IPS-18a (cell line): ENCODE measurements at regions not wholly inside any gene's neighbourhood (a gene's known extent, or its start where the extent isn't known, plus 50 kb on each side); places are given as distances from the start of the nearest gene placed in this dataset.
A peak's percentile ranks its signal among the peaks of the same experiment; 100 is the strongest.

Source experiments
- H3K27ac ChIP-seq: one replicate; pipeline ENCODE4 v1.5.1; 2013; ENCODE audit warnings: low read length
- H3K27me3 ChIP-seq: one replicate; pipeline ENCODE4 v1.6.1; 2013; ENCODE audit warnings: mild to moderate bottlenecking, low read length; ENCODE audit not compliant: control insufficient read depth, insufficient read depth
- H3K36me3 ChIP-seq: one replicate; pipeline ENCODE4 v1.6.1; 2013; ENCODE audit warnings: low read depth, low read length; ENCODE audit not compliant: control insufficient read depth
- H3K4me1 ChIP-seq: one replicate; pipeline ENCODE4 v1.6.1; 2013; ENCODE audit warnings: low read depth, low read length; ENCODE audit not compliant: control insufficient read depth
- H3K4me3 ChIP-seq: one replicate; pipeline ENCODE4 v1.5.1; 2013; ENCODE audit warnings: low read length
- H3K9ac ChIP-seq: one replicate; pipeline ENCODE4 v1.6.1; 2013; ENCODE audit warnings: mild to moderate bottlenecking, low read length, moderate library complexity
- H3K9me3 ChIP-seq: one replicate; pipeline ENCODE4 v1.6.1; 2013; ENCODE audit warnings: low read depth, low read length; ENCODE audit not compliant: control insufficient read depth

GRCh38 chr9:78383130-78383529 is 86.2 kb downstream of the PSAT1 start:
- H3K9ac ChIP-seq, result no peak overlapping the region
- no peaks in the 10 kb centered on the region for H3K27me3 ChIP-seq

GRCh38 chr9:78386348-78386747 is 89.4 kb downstream of the PSAT1 start:
- Histone ChIP-seq H3K27ac (no peak overlapping the region), H3K9me3 (no peaks in the 10 kb centered on the region), H3K4me1 (peaks cover 5% of the 10 kb centered on the region), H3K4me3 (no peak overlapping the region), H3K36me3 (no peaks in the 10 kb centered on the region), H3K27me3 (no peaks in the 10 kb centered on the region), H3K9ac (no peak overlapping the region)

More at GRCh38 chr9:78383130-78383529, 86.2 kb downstream of the PSAT1 start:
- H3K36me3 ChIP-seq, result no peaks in the 10 kb centered on the region
- no peak overlapping the region for H3K27ac ChIP-seq
- no peaks in the 10 kb centered on the region for H3K4me1 ChIP-seq
- no peak overlapping the region for H3K4me3 ChIP-seq
- H3K9me3 ChIP-seq, result no peaks in the 10 kb centered on the region

GRCh38 chr9:78386773-78387172 is 89.8 kb downstream of the PSAT1 start:
- H3K36me3 ChIP-seq, result no peaks in the 10 kb centered on the region
- H3K27ac ChIP-seq, result no peak overlapping the region
- no peak overlapping the region for H3K9ac ChIP-seq
- peaks cover 5% of the 10 kb centered on the region for H3K4me1 ChIP-seq
- H3K9me3 ChIP-seq, result no peaks in the 10 kb centered on the region
- H3K27me3 ChIP-seq, result no peaks in the 10 kb centered on the region
- H3K4me3 ChIP-seq, result no peak overlapping the region

DNA sequence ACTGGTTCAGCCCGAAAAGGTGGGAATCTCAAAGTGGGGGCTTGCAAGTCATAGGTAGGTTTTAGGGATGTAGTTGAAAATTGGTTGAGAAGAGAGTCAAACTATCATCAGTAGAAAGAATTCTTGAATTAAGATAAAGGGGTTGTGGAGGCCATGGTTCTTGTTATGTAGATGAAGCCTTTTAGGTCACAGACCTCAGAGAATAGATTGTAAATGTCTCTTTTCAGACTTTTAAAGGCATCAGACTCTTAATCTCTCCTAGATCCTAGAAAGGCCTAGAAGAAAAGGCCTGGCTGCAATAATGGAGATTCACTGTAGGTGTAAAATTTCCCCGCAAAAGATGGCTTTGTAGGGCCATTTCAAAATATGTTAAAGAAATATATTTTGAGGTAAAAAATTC is 96.4 kb downstream of the PSAT1 start:
- H3K4me1 ChIP-seq, result peaks cover 49% of the 10 kb centered on the region
- no peaks in the 10 kb centered on the region for H3K36me3 ChIP-seq
- H3K9me3 ChIP-seq, result peaks cover 13% of the 10 kb centered on the region
- no peaks in the 10 kb centered on the region for H3K27me3 ChIP-seq
- H3K4me3 ChIP-seq, result peak overlapping the region; percentile 3
- H3K27ac ChIP-seq, result peak overlapping the region; percentile 11
- no peak overlapping the region for H3K9ac ChIP-seq

DNA sequence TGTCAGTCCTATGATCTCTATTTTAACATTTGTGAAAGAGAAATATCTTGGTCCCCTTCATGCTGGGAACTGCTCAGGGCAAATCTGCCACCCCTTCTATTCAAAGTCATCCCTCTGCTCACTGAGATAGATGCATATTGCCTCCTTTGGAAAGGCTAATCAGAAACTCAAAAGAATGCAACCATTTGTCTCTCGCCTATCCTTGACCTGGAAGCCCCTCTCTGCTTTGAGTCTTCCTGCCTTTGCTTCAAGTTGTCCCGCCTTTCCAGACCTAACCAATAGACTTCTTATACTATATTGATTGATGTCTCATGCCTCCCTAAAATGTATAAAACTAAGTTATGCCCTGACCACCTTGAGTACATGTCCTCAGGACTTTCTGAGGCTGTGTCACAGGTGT is 97.0 kb downstream of the PSAT1 start:
- H3K9ac ChIP-seq, result no peak overlapping the region
- H3K4me1 ChIP-seq, result peaks cover 50% of the 10 kb centered on the region
- peaks cover 13% of the 10 kb centered on the region for H3K9me3 ChIP-seq
- H3K27ac ChIP-seq, result peak overlapping the region; percentile 11
- H3K27me3 ChIP-seq, result no peaks in the 10 kb centered on the region
- no peaks in the 10 kb centered on the region for H3K36me3 ChIP-seq
- H3K4me3 ChIP-seq, result peak overlapping the region; percentile 3

DNA sequence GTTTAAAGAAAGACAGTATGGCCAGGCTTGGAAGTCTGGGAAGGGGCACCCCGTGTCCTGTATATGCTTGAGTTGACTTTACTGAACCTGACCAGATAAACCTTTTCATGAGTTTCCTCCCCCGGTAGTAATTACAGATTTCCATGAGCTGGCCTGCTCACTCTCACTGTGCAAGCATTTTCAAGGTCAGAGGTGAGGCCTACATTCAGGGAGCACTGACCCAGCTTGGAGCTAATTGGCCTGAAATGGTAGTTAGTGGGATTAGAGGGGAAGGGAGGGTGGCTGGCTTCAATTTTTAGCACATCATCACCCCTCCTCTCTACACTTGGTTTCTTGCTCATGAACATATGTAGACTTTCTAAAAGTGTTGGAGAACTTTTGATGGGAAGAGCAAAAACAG is 99.2 kb downstream of the PSAT1 start:
- H3K9ac ChIP-seq, result no peak overlapping the region
- peaks cover 45% of the 10 kb centered on the region for H3K4me1 ChIP-seq
- H3K4me3 ChIP-seq, result no peak overlapping the region

DNA sequence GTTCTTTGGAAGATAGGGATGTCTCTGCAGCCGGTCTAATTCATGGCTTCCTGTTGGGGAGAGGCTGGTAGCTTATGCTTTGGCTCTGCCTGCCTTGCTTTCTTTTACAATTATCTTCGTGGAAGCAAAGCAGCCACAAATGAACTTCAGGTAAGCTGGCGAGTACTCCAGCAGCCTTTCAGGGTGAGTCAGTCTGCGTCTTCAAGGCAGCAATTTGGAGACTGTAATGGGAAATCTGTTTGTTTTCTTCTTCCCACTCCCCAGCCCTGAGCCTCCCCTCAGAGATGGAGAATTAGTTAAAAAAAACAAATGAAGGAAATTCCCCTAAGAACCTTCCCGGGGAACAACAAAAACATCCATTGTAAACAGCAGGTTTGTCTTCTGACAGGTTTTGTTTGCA is 100.1 kb downstream of the PSAT1 start:
- Histone ChIP-seq H3K4me1 (peaks cover 45% of the 10 kb centered on the region), H3K27me3 (no peaks in the 10 kb centered on the region), H3K9me3 (peaks cover 13% of the 10 kb centered on the region), H3K4me3 (no peak overlapping the region), H3K36me3 (no peaks in the 10 kb centered on the region), H3K27ac (no peak overlapping the region), H3K9ac (no peak overlapping the region)

More for the DNA sequence above, 99.2 kb downstream of the PSAT1 start:
- H3K27ac ChIP-seq, result no peak overlapping the region
- H3K27me3 ChIP-seq, result no peaks in the 10 kb centered on the region
- peaks cover 13% of the 10 kb centered on the region for H3K9me3 ChIP-seq
- H3K36me3 ChIP-seq, result no peaks in the 10 kb centered on the region

DNA sequence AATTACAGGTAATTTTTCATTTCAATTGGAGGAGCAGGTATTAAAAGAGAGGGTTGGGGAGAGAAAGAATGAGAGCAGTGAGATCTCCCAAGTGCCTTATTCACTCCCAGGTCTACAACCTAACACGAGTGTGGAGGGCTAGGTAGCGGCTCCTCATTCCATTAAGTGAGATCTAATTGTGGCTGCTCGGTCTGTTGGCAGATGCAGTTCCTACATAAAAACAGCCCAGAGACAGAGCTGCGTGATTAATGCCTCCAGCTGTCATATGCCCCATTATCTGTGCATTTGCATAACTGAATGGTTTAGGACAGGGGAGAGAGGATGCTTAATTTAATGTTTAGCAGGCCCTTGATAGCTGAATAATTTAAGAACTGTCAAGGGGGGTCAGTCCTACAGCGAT is 100.5 kb downstream of the PSAT1 start:
- Histone ChIP-seq H3K9me3 (peaks cover 13% of the 10 kb centered on the region), H3K4me3 (peak overlapping the region; percentile 9), H3K36me3 (no peaks in the 10 kb centered on the region), H3K9ac (no peak overlapping the region), H3K4me1 (peaks cover 45% of the 10 kb centered on the region), H3K27me3 (no peaks in the 10 kb centered on the region), H3K27ac (no peak overlapping the region)

GRCh38 chr9:78399153-78399552 is 102.2 kb downstream of the PSAT1 start:
- H3K4me3 ChIP-seq, result no peak overlapping the region
- peaks cover 13% of the 10 kb centered on the region for H3K9me3 ChIP-seq
- no peaks in the 10 kb centered on the region for H3K27me3 ChIP-seq
- H3K27ac ChIP-seq, result no peak overlapping the region
- H3K36me3 ChIP-seq, result no peaks in the 10 kb centered on the region
- H3K4me1 ChIP-seq, result peaks cover 29% of the 10 kb centered on the region
- H3K9ac ChIP-seq, result no peak overlapping the region

DNA sequence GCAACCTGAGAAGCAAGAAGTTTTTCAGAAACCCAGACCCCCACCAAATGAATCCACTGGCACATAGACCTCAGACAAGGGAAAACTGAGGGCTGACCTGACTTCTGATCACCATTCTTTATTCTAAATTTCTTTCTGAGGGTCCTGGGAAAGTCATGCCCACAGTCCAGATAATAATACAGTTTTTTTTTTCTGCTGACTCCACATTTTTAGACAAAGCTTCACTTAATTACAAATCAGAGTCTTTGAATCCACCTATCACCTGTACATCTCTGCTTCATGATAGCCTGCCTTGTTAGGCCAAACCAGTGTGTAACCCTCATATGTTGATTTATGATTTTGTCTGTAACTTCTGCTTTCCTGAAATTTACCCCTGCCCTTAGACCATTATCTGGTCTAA is 103.6 kb downstream of the PSAT1 start:
- peaks cover 3% of the 10 kb centered on the region for H3K9me3 ChIP-seq
- H3K4me3 ChIP-seq, result no peak overlapping the region
- H3K27ac ChIP-seq, result no peak overlapping the region
- no peaks in the 10 kb centered on the region for H3K27me3 ChIP-seq
- no peak overlapping the region for H3K9ac ChIP-seq
- H3K4me1 ChIP-seq, result peaks cover 25% of the 10 kb centered on the region
- H3K36me3 ChIP-seq, result no peaks in the 10 kb centered on the region

DNA sequence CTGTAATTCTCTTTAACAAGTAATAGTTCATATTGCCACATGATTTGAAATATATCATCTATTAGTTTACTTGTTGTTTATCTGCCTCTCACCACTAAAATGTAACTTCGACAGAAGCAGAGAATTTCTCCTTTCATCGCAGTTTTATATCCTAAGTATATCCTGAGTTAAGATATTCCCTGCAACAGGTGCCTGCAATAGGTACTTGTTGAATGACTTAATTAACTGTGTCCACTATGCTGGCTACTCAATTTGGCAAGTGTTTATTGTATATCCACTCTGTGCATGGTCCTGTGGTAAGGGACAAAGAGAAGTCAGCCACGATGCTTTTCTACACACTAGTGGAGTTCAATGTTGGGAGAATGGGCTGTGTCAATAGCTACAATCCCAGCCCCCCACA is 108.5 kb downstream of the PSAT1 start:
- Histone ChIP-seq H3K27ac (no peak overlapping the region), H3K9me3 (no peaks in the 10 kb centered on the region), H3K9ac (no peak overlapping the region), H3K4me1 (peaks cover 15% of the 10 kb centered on the region), H3K36me3 (no peaks in the 10 kb centered on the region), H3K27me3 (no peaks in the 10 kb centered on the region), H3K4me3 (no peak overlapping the region)

DNA sequence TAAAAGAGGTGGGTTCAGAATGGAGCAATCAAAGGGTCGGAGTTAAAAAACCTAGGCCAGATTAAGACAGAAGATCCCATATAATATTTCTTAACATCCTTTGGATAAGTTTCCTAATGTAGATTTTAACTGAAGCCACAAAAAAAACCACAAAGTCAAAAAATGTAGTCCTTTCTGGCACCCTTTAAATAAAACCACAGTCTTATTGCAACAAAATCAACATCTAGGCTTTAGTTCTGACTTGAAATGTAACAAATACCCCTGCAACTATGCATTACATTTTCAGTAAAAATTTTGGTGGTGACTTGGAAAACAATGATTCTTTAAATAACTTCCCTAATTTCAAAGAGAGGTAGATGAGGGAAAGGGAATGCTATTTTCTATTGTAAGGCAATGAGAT is 109.2 kb downstream of the PSAT1 start:
- Histone ChIP-seq H3K36me3 (no peaks in the 10 kb centered on the region), H3K9me3 (no peaks in the 10 kb centered on the region), H3K9ac (no peak overlapping the region), H3K4me3 (no peak overlapping the region), H3K27ac (no peak overlapping the region), H3K4me1 (peaks cover 15% of the 10 kb centered on the region), H3K27me3 (no peaks in the 10 kb centered on the region)
